Stomach (tissue), 8 donors: ENCODE measurements at regions not wholly inside any gene's neighbourhood (a gene's known extent, or its start where the extent isn't known, plus 50 kb on each side); places are given as distances from the start of the nearest gene placed in this dataset.

Source experiments
- DNase-seq, 2 donors: peaks; one replicate each; pipeline versions ENCODE4 v3.0.0 to v3.0.0-alpha.2; 2013 to 2019
- H3K27ac ChIP-seq, 5 donors: fragments of 200-600 bp in 4 of 5; sonication (generic) in 4 of 5; one replicate each; pipeline ENCODE4 v1.5.1; 2013 to 2019; ENCODE audit warnings: mild to moderate bottlenecking in 1 of 5, moderate library complexity in 1 of 5
- H3K27me3 ChIP-seq, 3 donors: fragments of 200-600 bp; sonication (generic); one replicate each; pipeline ENCODE4 v1.5.1; 2017 to 2019; ENCODE audit warnings: mixed run types in 1 of 3
- H3K36me3 ChIP-seq, 4 donors: fragments of 200-600 bp; sonication (generic); 1 replicate in 3 of 4; 2 replicates in 1 of 4; pipeline ENCODE4 v1.5.1; 2016 to 2019
- H3K4me1 ChIP-seq, 4 donors: fragments of 200-600 bp; sonication (generic); one replicate each; pipeline ENCODE4 v1.5.1; 2016 to 2019
- H3K4me3 ChIP-seq, 4 donors: fragments of 200-600 bp; sonication (generic) in 3 of 4; one replicate each; pipeline ENCODE4 v1.5.1; 2016 to 2019; ENCODE audit warnings: mild to moderate bottlenecking in 1 of 4
- H3K9me3 ChIP-seq, 4 donors: fragments of 200-600 bp; sonication (generic); one replicate each; pipeline ENCODE4 v1.5.1; 2016 to 2019
- EP300 ChIP-seq: sonication (generic); formaldehyde crosslinking; IDR thresholded peaks from one replicate; pipeline ENCODE4 v1.6.1; 2017; ENCODE audit warnings: antibody characterized with exemption
- POLR2A ChIP-seq, 4 donors: fragments of 450-650 bp; IDR thresholded peaks; one replicate each; pipeline ENCODE4 v1.6.1; 2016; ENCODE audit warnings: antibody characterized with exemption in 4 of 4, control low read depth in 2 of 4, mild to moderate bottlenecking in 1 of 4, moderate library complexity in 1 of 4
- POLR2AphosphoS5 ChIP-seq, 3 donors: sonication (generic); formaldehyde crosslinking; IDR thresholded peaks; one replicate each; pipeline ENCODE4 v1.6.1; 2016; ENCODE audit warnings: antibody characterized with exemption in 3 of 3
- WGBS, 5 donors: extraction: QIAGEN DNeasy Blood & Tissue Kit in 3 of 5; methylation state at CpG; one replicate each; pipeline versions ENCODE4 v1.1.5 to v1.1.7; 2013 to 2018; 5-methylcytosine and 5-hydroxymethylcytosine counted together
- intact Hi-C: fragments of 100-400 bp; cut with DNase I; formaldehyde crosslinking; loops from one replicate; pipeline ENCODE4 v1.15.1; 2023; ENCODE audit warnings: low total_unique reads
- TF ChIP-seq, protein P1 (sequence below), 7 experiments: fragments of 450-650 bp in 4 of 7; fragments of 200-600 bp in 3 of 7; sonication (generic) in 3 of 7; IDR thresholded peaks; one replicate each; pipeline ENCODE4 v1.5.1; 2016 to 2019; ENCODE audit warnings: antibody characterized with exemption in 7 of 7, control low read depth in 2 of 7, mild to moderate bottlenecking in 1 of 7
- donor health status: healthy with polysubstance abuse.
- donor health status: Bipolar disorder and iron deficiency.
- donor health status: healthy.

DNA sequence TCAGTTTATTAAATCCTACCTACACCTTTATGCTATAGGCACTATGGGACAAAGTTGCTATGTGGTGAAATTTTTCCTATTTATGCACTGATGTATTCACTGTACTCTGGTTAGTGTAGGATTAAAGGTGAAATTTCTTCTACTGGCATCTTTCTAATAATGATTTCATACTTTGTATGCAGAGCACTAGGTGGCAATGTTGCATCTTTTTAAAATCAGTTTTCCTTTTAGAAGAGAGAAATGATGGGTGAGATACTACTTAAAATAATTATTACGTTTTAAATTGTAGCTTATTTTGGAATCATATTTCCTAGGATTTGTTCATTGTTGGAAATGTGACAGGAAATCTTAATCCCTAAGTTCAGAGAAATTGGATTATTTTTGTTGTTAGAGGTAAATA lies 150.9 kb downstream of the CD8B2 start:
- H3K27ac ChIP-seq, result no peak overlapping the region
- no peaks in the 10 kb centered on the region for H3K27me3 ChIP-seq
- peak in 1 of 2 donors; percentile 68 for DNase-seq
- no peak overlapping the region for H3K4me3 ChIP-seq
- 0 to 4% (median 0%) methylated on average over 1 of the region's 1 CpG for WGBS, 5 donors
- H3K9me3 ChIP-seq, result no peaks in the 10 kb centered on the region
- intact Hi-C loops, result no loop called here
- H3K36me3 ChIP-seq, result no peaks in the 10 kb centered on the region
- H3K4me1 ChIP-seq, result no peaks in the 10 kb centered on the region
- TF ChIP-seq, protein P1, sequence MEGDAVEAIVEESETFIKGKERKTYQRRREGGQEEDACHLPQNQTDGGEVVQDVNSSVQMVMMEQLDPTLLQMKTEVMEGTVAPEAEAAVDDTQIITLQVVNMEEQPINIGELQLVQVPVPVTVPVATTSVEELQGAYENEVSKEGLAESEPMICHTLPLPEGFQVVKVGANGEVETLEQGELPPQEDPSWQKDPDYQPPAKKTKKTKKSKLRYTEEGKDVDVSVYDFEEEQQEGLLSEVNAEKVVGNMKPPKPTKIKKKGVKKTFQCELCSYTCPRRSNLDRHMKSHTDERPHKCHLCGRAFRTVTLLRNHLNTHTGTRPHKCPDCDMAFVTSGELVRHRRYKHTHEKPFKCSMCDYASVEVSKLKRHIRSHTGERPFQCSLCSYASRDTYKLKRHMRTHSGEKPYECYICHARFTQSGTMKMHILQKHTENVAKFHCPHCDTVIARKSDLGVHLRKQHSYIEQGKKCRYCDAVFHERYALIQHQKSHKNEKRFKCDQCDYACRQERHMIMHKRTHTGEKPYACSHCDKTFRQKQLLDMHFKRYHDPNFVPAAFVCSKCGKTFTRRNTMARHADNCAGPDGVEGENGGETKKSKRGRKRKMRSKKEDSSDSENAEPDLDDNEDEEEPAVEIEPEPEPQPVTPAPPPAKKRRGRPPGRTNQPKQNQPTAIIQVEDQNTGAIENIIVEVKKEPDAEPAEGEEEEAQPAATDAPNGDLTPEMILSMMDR (IDR thresholded peaks at IDR 0.05), result peak in 1 of 7 experiments; percentile 20
- TF ChIP-seq POLR2A (IDR thresholded peaks at IDR 0.05) (no peak), EP300 (no peak)

DNA sequence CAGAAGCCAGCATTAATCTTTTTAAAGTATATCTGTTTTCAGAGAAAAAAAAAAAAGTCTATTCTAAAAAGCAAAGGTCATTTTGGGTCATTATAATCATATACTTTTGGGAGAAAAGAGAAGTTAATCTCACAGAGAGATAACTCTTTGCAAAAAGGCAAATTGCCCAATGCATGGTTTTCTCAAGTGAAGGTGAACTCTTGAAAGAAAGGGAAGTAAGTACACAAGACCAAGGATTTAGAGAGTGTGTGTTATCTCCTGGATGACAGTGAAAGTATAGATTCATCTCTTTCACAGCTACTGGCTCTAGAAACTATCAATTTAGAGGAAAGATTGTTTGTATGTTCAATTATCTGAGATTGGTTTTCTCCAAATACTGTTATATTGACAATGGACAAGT lies 151.4 kb downstream of the CD8B2 start:
- no peaks in the 10 kb centered on the region for H3K36me3 ChIP-seq
- DNase-seq, result no peak
- TF ChIP-seq, protein P1 (IDR thresholded peaks at IDR 0.05), result no peak
- TF ChIP-seq POLR2A (IDR thresholded peaks at IDR 0.05), result no peak
- no peak for TF ChIP-seq POLR2AphosphoS5 (IDR thresholded peaks at IDR 0.05)
- TF ChIP-seq EP300, result no peak

DNA sequence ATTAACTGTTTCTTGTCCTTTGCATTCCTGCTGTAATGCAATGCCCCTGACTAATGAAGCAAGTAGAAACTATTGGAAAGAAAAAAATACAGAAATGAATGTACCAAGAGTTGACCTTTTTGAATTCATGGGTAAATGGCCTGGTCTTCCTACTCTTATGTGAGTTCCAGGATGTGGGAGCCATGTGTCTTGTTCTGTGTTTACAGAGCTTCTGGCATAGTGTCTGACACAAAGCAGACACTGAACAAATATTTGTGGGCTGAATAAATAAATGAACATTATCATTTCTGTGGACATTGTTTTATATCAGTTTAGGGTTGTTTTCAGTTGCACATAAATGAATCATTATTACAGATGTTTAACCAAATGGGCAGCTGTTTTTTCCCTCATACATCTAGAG lies 155.5 kb downstream of the CD8B2 start:
- Histone ChIP-seq H3K36me3 (no peaks in the 10 kb centered on the region), H3K27ac (no peak overlapping the region), H3K27me3 (no peaks in the 10 kb centered on the region), H3K4me3 (no peak overlapping the region), H3K4me1 (no peaks in the 10 kb centered on the region), H3K9me3 (no peaks in the 10 kb centered on the region)
- DNase-seq, result peak in 1 of 2 donors; percentile 68
- TF ChIP-seq POLR2AphosphoS5 (IDR thresholded peaks at IDR 0.05), result peak in 1 of 3 donors; percentile 74
- TF ChIP-seq, protein P1 (IDR thresholded peaks at IDR 0.05), result no peak
- intact Hi-C loops, result no loop called here

More for the DNA sequence above, 151.4 kb downstream of the CD8B2 start:
- no peaks in the 10 kb centered on the region for H3K9me3 ChIP-seq
- intact Hi-C loops, result no loop called here
- no peak overlapping the region for H3K4me3 ChIP-seq
- no peaks in the 10 kb centered on the region for H3K4me1 ChIP-seq
- H3K27me3 ChIP-seq, result no peaks in the 10 kb centered on the region
- no peak overlapping the region for H3K27ac ChIP-seq

DNA sequence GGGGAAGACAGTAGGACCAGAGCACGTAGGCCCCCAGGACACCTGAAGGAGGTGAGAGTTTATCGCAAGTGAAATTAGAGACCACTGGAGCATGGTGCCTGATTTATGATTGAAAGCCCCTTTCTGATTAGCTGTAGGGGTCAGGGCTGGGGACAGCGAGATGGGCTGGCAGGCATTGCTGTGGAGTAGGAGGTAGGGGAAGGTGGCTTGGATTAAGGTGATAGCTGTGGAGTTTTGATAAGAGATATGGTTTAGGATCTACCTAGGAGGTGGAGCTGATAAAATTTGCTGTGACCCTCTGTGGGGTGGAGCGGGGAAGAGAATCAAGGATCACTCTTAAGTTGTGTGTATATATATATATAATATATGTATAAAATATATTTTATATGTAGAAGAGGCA lies 157.5 kb downstream of the CD8B2 start:
- Histone ChIP-seq H3K9me3 (no peaks in the 10 kb centered on the region), H3K27me3 (no peaks in the 10 kb centered on the region), H3K27ac (no peak overlapping the region), H3K36me3 (no peaks in the 10 kb centered on the region), H3K4me1 (no peaks in the 10 kb centered on the region), H3K4me3 (no peak overlapping the region)
- WGBS, 5 donors, result 90 to 96% (median 95%) methylated on average over 4 of the region's 4 CpGs
- no peak for DNase-seq
- TF ChIP-seq POLR2AphosphoS5 (IDR thresholded peaks at IDR 0.05) (no peak), EP300 (no peak), POLR2A (IDR thresholded peaks at IDR 0.05) (no peak)
- TF ChIP-seq, protein P1 (IDR thresholded peaks at IDR 0.05), result no peak
- intact Hi-C loops, result no loop called here

DNA sequence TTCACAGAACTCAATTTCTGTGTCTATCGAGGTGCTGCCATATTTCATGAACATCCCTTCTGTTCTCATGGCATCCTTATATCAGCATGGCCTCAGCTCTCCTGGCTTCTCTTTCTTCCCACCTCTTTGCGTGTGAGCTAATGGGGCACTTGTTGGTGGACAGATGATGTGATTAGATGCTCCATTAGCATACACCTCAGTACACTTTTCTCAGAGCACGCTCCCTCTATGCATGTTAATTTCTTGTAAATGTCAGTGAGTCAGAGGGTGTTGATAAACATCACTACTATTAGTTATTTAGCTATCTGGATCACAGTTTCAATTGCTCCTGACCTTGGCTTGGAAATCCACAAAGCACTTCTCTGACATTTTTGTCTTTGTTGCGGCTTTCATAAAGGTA lies 159.4 kb downstream of the CD8B2 start:
- H3K27me3 ChIP-seq, result no peaks in the 10 kb centered on the region
- no peaks in the 10 kb centered on the region for H3K36me3 ChIP-seq
- TF ChIP-seq EP300 (no peak), POLR2A (IDR thresholded peaks at IDR 0.05) (no peak), POLR2AphosphoS5 (IDR thresholded peaks at IDR 0.05) (no peak)
- TF ChIP-seq, protein P1 (IDR thresholded peaks at IDR 0.05), result no peak
- no peak overlapping the region for H3K27ac ChIP-seq
- DNase-seq, result no peak
- intact Hi-C loops, result no loop called here
- no peaks in the 10 kb centered on the region for H3K9me3 ChIP-seq
- H3K4me3 ChIP-seq, result no peak overlapping the region
- H3K4me1 ChIP-seq, result no peaks in the 10 kb centered on the region
- 88 to 91% (median 90%) methylated on average over 4 of the region's 4 CpGs for WGBS, 5 donors
